ENCODE measurements at regions not wholly inside any gene's neighbourhood (a gene's known extent, or its start where the extent isn't known, plus 50 kb on each side); places are given as distances from the start of the nearest gene placed in this dataset.

DNA sequence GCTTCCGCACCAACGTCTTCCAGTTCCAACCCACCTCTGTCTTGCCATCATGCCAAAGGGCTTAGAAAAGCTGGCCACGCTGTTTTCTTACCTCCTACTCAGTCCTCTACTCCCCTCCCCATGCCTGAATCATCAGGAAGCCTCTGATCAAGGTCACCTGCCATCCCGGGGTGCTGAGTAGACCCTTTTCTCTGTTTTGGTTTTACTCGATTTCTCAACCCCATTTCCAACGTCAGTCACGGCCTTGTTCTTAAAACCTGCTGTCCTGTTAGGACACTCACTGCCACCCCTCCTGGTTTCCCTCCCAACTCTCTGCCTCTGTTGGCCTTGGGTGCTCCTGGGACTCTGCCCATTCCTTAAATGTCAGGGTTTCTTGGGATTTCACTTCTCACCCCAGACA lies 350.1 kb downstream of the FOXO1 start:
- in situ Hi-C loops (cut with HindIII; ENCODE audit: low sequenced_read_pairs): no loop called here

DNA sequence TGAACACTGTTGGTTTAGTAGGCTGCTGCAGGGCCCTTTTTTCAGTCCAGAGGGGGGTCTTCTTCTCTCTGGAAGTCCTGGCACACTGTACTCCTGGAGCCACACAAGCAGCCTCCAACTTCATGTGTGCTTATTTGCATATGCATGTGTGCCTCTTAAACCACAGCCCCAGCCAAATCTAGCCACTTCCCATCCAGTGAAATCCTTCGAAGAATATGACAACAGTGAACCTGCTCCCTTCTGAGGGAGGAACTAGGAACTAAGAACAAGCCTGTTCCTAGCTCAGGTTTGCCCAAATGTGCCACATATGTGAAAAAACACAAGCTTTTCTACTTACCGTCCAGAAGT lies 348.5 kb downstream of the FOXO1 start:
- in situ Hi-C loops (cut with HindIII; ENCODE audit: low sequenced_read_pairs): no loop called here

DNA sequence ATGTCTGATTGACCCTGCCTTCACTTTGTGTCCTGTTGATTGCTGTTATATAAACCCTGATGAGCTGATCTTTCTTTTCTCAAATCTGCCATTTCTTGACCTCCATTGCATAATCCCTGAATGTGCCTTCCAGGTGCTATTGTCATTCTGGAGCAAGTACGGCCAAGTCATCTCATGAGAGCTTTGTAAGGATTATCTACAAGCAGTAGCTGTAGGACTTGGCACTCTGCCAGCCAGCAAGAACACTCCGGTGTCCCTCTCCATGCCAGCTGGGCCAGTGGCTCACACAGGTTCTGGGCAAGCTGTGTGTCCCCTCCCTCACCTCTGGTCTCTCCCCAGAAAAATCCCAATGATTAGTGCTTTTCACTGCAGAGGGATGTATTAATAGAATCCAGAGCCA lies 348.1 kb downstream of the FOXO1 start:
- in situ Hi-C loops (cut with HindIII; ENCODE audit: low sequenced_read_pairs): no loop called here

DNA sequence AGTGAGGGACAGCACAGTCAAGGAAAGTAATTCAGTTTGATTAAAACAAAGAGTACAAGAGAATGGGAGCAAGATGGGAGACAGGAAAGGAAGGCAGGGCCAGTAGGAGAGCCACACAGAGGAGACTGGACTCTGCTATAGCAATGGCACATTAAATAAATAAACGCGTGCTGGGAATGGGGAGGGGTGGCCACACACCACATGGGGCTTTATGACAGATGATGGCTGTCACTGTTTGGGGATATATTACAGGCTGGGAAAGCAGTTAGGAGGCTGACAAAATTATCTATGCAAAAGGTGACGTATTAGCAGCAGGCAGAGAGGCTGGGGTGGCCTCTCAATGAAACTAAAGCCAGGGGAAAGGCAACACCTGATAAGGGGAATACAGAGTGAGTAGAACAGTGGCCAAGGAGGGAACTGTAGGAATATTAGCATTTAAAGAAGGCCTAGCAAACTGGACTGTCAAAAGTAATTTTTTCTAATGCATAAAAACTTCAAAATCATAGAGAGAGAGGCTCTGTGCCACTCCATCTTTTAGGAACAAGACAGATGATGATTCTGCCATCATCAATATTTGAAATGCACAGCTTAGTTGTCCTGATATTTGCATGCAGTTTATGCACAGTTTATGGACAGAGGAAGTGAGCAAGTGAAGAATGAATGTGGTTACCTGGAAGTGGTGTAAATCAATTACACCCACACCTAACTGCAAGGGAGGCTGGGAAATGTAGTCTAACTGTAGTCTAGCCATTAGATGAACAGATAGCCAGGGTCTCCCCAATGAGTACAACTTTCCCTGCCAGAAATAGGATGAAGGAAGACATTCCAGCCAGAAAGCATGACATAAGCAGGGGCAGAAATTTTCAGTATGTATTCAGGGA lies 346.5 kb downstream of the FOXO1 start:
- in situ Hi-C loops (cut with HindIII; ENCODE audit: low sequenced_read_pairs): no loop called here

DNA sequence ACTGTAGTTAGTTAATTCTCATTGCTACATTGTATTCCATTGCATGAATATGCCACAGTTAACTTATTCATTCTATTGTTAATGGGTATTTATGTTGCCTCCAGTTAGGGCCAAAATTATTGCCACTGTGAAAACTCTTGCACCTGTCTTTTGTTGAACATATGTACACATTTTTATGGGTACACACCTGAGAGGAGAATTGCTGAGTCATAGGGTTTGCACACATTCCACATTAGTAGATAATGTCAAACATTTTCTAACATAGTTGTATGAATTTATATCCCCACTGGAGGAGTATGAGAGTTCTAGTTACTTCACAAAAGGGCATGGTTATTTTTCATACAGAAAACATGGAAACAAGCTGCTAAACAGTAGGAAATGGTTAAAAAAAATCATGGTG lies 338.4 kb downstream of the FOXO1 start:
- in situ Hi-C loops (cut with HindIII; ENCODE audit: low sequenced_read_pairs): no loop called here

DNA sequence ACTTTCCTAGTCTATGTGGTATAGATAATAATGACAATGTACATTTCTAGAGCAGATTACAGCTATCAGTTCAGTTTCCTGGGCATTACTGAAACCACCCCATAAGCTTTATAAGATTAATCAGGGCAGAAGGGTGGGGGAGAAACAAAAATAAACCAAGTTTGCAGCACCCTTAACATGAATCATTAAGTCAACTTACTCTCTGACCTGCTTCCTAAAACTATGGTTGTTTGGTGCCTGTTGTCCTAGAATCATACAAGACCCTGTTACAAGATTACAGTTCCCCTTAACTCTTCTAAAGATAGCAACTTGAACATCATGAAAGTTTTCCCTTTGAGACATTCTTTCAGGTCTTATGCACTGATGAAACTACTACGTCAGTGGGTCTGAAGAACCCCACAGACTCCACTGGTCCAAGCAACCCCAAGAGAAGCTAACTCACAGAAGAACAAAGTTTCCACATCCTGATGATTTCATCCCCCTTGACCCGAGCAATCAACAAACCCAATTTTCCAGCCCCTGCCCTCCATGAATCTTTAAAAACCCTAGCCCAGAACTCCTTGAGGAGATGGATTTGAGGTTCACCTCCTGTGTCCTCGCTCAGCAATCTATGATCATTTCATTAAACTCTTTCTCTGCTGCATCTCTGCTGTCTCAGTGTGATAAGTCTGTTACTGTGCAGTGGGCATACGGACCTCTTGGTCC lies 336.5 kb downstream of the FOXO1 start:
- in situ Hi-C loops (cut with HindIII; ENCODE audit: low sequenced_read_pairs): no loop called here

DNA sequence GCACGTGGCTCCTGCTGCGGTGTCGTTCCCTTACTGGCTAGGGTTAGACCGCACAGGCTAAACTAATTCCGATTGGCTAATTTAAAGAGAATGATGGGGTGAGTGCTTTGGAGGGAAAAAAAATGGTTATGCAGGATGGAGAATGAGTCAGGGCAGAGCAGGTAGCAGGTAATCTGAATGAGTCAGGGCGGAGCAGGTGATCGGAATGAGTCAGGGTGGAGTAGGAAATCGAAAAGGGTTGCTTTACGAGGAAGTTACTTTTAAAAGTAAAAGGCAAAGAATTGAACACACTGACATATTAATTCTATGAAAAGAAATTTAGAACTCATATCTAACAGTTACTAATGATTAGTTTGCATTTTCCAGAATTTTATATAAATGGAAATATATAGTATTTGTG lies 335.5 kb downstream of the FOXO1 start:
- in situ Hi-C loops (cut with HindIII; ENCODE audit: low sequenced_read_pairs): no loop called here

DNA sequence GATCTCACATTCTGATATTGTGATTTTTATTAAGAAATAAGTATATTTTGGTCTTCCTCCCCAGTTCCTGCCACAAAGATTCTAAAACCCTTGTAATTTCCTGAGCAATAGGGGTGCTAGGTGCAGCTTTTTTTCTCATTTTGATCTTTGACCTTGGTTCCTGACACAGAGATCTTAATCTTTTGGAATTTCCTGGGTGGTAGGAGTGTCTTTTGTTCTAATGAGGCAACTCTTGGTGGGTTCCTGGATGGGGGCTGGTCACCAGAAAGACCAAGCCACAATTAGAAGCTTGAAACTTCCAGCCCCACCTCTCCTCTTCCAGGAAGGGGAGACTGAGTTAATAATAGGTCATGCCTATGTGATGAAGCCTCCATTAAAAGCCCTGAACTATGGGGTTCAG lies 334.6 kb downstream of the FOXO1 start:
- in situ Hi-C loops (cut with HindIII; ENCODE audit: low sequenced_read_pairs): no loop called here

DNA sequence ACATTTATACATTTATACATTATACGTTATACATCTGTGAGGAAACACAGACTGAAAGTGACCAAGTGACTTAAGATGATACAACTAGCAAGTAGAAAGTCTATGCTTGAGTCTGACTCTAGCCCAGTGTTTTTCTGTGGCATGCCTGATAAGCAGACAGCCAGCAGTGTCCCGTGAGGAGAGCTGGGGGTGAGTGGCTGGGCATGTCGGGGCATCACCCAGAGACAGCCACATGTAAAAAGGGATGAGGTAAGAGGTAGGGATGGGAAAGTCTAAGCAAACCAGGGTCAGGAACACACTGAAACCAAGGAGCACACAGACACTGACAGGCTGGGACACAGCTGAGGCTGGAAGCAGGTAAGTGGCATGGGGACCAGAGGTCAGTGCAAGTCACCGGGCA lies 333.2 kb downstream of the FOXO1 start:
- in situ Hi-C loops (cut with HindIII; ENCODE audit: low sequenced_read_pairs): no loop called here

DNA sequence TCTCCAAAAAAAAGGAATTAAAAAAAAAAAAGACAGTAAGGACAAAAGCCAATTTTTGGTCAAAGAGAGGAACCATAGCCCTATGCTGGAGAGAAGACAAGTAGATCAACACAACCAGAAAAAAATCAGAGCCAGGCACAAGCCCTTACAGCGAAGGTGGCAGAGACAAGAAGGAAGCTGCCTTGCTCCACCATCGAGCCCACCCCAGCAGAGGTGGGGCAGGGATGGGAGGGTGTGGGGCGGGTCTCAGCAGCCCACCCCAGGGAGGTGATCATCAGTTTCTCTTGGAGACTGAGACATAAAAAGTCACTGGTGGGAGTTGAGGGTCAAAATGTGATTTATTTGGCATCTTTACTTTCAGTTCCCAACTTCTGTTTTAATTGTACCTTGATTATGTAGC lies 332.4 kb downstream of the FOXO1 start:
- in situ Hi-C loops (cut with HindIII; ENCODE audit: low sequenced_read_pairs): no loop called here

DNA sequence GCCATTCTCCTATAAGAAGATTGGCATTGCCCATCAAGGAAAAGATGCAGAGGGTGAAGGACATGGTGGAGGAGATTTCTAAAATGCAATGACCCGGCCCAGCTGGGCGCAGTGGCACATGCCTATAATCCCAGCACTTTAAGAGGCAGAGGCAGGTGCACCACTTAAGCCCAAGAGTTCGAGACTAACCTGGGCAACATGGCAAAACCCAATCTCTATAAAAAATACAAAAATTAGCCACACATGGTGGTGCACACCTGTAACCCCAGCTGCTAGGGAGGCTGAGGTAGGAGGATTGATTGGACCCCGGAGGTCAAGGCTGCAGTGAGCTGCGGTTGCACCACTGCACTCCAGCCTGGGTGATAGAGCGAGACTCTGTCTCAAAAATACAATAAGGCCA lies 331.8 kb downstream of the FOXO1 start:
- in situ Hi-C loops (cut with HindIII; ENCODE audit: low sequenced_read_pairs): no loop called here

DNA sequence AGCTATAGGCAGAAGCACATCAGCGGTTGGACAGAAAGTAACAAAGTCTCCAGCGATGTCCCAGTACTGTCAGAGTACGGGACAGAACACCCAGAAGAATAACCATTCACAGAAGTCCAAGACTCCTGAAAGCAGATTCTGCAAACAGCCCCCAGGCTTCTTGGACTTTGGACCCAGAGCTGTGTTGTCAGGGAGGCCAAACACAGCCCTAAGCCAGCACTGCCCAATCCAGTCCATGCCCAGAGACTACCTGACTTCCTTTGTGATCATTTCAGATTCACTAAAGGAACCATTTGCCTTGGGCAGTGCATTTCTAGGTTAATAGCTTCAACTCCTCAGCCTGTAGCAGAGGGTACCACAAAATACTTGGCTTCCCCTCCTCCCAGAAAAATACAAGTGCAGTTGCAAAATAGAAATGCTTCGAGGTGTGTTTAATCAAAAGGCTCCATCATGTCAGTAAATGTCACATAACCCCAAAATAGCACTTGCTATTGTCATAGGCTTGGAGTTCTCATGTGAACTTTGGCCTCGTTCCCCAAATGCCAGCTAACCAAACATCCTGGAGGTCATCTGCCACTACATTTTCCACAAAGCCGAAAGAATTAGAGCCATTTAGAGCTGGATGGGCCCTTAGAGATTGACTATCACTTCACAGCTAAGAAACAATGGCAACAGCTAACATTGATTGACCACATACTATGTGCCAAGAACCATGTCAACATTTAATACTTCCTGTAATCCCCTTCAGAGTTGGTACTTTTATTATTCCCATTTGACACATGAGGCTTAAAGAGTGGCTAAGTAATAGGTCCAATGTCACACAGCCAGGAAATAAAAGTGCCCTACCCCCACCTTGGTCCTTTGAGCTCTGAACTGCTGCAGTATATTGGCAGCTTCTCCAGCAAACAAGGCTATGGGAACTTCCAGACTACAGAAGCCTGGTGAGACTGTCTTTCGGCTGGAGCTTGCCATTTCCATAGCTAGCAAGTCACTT lies 329.9 kb downstream of the FOXO1 start:
- in situ Hi-C loops (cut with HindIII; ENCODE audit: low sequenced_read_pairs): no loop called here

DNA sequence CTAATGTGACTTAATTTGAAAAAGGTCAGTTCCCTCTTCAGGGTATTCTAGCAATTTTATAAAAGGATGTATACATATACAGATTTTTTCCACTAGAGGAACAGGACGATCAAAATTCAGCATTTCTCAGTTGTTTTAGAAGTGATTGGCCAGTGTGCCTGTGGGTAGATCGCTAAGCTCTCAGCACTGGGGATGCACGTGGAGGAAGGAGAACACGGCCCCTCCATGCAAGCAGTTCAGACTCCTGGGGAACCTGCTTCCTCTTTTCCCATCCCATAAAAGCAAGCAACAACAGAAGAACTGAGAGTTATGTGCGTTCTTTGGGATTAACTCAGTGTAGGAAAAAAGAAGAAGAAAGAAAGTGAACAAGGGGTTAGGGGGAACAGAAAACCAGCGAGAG lies 328.8 kb downstream of the FOXO1 start:
- in situ Hi-C loops (cut with HindIII; ENCODE audit: low sequenced_read_pairs): no loop called here

DNA sequence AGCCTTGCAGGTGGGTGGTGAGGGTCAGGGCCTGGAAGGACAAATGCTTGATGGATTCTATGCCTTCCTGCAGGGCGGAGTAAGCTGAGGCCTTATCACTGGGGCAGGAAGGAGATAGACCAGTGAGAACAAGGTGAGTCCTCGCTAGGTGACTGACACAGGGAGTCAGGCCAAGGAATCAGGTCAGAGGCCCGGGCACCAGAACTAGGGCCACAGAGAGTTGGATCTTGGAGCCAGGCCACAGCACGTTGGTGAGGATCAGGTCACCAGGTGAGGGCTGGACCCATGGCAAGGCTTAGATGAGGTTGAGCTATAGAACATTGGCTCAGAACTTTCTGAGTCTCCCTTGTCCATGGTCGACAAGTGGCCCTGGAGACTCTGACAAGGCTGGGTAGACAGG lies 328.2 kb downstream of the FOXO1 start:
- in situ Hi-C loops (cut with HindIII; ENCODE audit: low sequenced_read_pairs): no loop called here

DNA sequence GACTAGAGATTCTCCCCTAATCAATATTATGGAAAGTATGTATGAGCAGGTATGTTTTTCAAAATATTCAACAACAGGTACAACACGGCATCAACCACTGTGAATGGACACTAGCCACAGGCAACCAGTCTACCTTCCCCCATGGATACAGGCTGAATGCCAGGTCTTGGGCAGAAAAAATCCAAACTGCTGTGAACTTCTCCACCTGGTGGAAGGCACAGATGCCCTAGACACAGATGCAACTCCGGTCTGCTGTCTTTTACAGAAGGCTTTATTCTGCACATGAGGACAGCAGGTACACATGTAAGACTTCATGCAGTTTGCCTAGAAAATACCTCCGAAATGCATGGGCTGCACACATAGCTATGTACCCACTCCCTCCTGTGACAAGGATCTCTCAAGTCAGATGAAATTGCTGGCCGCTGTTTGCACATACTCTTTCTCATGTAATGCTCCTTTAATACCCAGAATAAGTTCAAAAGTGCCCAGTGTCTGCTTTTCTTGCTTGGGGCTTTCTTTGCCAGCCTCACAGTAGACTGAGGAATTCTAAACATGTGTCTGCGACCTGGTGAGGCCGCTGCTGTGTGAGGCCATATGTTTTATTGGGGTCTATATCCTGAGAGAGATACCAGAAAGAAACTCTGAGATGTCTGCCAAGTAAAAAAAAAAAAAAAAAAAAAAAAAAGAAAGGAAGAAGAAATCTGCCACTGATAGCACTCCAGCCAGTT lies 325.9 kb downstream of the FOXO1 start:
- in situ Hi-C loops (cut with HindIII; ENCODE audit: low sequenced_read_pairs): no loop called here

DNA sequence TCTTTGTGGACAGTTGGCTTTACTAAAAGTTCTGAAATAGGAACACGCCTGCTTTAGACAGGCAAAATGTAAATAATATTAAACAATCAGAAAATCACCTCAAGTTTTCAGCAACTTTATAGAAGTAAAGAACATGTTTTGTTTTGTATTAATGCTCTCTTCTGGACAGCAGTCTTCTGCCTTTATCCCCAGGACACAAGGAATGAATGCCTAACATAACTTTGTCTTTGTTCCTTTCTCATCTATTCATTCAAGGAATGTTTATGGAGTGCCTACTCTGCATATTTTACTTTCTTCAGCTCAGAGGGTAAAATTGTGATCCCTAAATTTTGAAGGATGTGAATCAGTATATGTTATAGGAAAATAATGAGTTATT lies 325.4 kb downstream of the FOXO1 start:
- in situ Hi-C loops (cut with HindIII; ENCODE audit: low sequenced_read_pairs): no loop called here

DNA sequence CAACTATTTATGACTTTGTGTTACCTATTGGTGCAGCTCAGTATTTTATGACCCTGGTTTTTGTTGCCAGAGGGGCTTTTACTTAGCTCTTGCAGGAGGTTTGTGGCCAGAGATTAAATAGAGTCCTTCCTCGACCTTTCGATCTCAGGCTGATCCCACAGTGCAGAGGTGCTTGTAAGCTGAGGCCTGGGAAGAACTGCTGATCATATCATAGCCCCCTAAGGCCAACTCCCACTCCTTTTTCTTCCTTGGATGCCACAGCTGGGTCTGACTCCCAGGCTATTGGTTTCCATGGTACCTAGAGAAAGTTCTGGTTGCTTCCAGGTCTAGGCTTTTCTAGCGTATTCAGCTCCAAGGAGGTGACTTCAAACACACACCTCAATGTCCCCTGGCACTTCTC lies 324.9 kb downstream of the FOXO1 start:
- in situ Hi-C loops (cut with HindIII; ENCODE audit: low sequenced_read_pairs): no loop called here

DNA sequence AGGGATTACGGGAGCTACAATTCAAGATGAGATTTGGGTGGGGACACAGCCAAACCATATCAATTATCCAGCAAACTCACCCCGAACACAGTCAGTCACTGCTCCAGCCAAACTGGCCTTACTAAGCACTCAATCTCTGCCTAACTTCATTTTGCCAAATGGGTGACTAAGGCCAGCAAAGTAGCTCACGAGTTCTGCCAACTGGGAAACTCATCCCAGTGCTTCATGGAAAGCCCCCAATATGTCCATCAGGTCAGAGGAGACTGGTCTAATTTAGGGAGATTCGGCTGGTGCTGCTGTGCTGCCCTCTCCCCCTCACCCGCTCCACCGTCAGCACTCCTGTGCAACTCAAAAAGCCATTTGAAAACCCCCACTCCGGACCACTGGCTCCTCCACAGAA lies 324.0 kb downstream of the FOXO1 start:
- in situ Hi-C loops (cut with HindIII; ENCODE audit: low sequenced_read_pairs): no loop called here

DNA sequence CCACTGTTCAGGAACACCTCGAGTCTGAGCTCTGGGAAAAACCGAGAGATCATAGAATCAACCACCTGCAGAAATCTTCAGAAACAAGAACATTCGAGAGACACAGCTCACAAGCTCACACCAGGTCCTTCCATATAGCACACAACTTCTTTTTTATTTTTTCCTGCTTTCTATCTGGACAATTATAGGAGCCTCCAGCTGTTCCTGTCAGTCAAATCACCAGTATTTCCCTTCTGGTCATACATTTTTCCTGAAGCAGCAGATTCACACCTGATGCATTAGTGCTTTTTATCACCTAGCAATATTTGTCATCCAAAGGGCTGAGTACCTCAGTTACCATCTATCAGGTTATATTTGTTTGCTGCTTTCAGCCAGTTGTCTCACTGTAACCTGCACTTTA lies 323.5 kb downstream of the FOXO1 start:
- in situ Hi-C loops (cut with HindIII; ENCODE audit: low sequenced_read_pairs): no loop called here

DNA sequence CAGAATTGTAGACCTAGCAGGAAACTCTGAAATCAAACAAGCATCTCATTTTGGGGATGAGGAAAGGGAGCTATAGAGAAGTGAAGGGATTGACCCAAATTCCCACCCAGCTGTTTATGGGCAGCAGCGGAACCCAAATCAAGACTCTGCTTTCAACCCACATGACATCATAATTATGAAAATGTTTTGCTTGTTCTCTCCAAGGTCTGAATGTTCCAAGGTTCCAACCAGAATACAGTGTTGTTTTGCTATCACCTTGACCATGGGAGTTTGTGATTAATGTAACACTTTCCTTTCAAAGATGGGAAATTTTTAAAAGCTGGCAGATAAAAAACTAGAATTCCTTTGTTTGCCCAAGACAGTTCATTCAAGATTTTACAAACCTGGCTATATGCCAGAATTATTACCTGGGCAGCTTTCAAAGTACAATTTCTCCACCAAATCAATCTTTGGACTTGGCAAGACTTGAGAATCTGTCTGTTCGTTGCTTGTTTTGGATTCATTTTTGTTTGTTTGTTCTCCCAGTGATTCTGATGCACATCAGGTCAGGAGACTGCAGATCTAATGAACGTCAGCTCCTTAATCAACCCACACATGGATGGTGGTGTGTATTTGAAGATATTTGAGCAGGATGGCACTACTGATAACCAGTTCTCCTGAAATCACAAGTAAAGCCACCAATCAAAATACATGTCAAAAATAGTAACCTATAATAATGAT lies 322.7 kb downstream of the FOXO1 start:
- in situ Hi-C loops (cut with HindIII; ENCODE audit: low sequenced_read_pairs): no loop called here
